Astrocyte of the cerebellum (primary cell): ENCODE measurements at regions not wholly inside any gene's neighbourhood (a gene's known extent, or its start where the extent isn't known, plus 50 kb on each side); places are given as distances from the start of the nearest gene placed in this dataset.

Experiments
- DNase-seq: peaks from one replicate; pipeline ENCODE4 v3.0.0-alpha.2; 2011; ENCODE audit warnings: low read depth
- H3K4me3 ChIP-seq: 2 replicates; pipeline ENCODE4 v1.5.1; 2011; ENCODE audit warnings: mild to moderate bottlenecking, low read depth, low read length, moderate library complexity
- CTCF ChIP-seq: IDR thresholded peaks from 2 replicates; pipeline ENCODE4 v1.5.1; 2012; ENCODE audit warnings: low read length, low read depth, moderate library complexity, mild to moderate bottlenecking; ENCODE audit errors: missing control alignments
- in situ Hi-C: cut with HindIII; loops from 2 replicates; pipeline ENCODE4 v1.10.0; 2017; ENCODE audit warnings: low sequenced_read_pairs

GRCh38 chr5:72021651-72022357 is 85.5 kb upstream of the MAP1B start:
- no peak for DNase-seq
- TF ChIP-seq CTCF: no peak
- H3K4me3 ChIP-seq: no peak overlapping the region
- in situ Hi-C loops: no loop called here

GRCh38 chr5:72028382-72028781 is 78.9 kb upstream of the MAP1B start:
- DNase-seq: no peak
- in situ Hi-C loops: no loop called here
- no peak for TF ChIP-seq CTCF
- no peak overlapping the region for H3K4me3 ChIP-seq

GRCh38 chr5:72030237-72030636 is 77.0 kb upstream of the MAP1B start:
- no peak overlapping the region for H3K4me3 ChIP-seq
- DNase-seq: no peak
- TF ChIP-seq CTCF: no peak
- in situ Hi-C loops: loop anchor here (5.0 kb wide), 1 partner anchor 67 kb away; no protein-coding TSS in a partner anchor

- in situ Hi-C loops: loop anchor here (5.0 kb wide), 1 partner anchor 65 kb away; no protein-coding TSS in a partner anchor
- H3K4me3 ChIP-seq: no peak overlapping the region
- DNase-seq: no peak
- TF ChIP-seq CTCF: no peak
Measured at GRCh38 chr5:72032788-72033187, 74.5 kb upstream of the MAP1B start.

GRCh38 chr5:72034770-72035169 is 72.5 kb upstream of the MAP1B start:
- no peak for DNase-seq
- no peak for TF ChIP-seq CTCF
- no peak overlapping the region for H3K4me3 ChIP-seq
- in situ Hi-C loops: loop anchor here (5.0 kb wide), 1 partner anchor 63 kb away; no protein-coding TSS in a partner anchor

GRCh38 chr5:72035831-72036230 is 71.4 kb upstream of the MAP1B start:
- in situ Hi-C loops: no loop called here
- no peak for TF ChIP-seq CTCF

More at GRCh38 chr5:72035831-72036230, 71.4 kb upstream of the MAP1B start:
- DNase-seq: no peak
- no peak overlapping the region for H3K4me3 ChIP-seq
